PFSK-1 (cell line): ENCODE measurements at regions not wholly inside any gene's neighbourhood (a gene's known extent, or its start where the extent isn't known, plus 50 kb on each side); places are given as distances from the start of the nearest gene placed in this dataset.

ENCODE experiments used
- FOXP2 ChIP-seq: optimal IDR thresholded peaks from 2 replicates; pipeline ENCODE3; 2011; ENCODE audit warnings: borderline replicate concordance, control low read depth, inconsistent platforms; ENCODE audit not compliant: insufficient read depth; ENCODE audit errors: extremely low read length, extremely low read depth
- POLR2AphosphoS5 ChIP-seq: IDR thresholded peaks from 2 replicates; pipeline ENCODE4 v1.6.1; 2012; ENCODE audit warnings: low read depth, mild to moderate bottlenecking, control low read depth, low read length, moderate library complexity
- SIN3A ChIP-seq: IDR thresholded peaks from 2 replicates; pipeline ENCODE4 v1.6.1; 2012; ENCODE audit warnings: mild to moderate bottlenecking, low read length, moderate library complexity, borderline replicate concordance; ENCODE audit not compliant: insufficient read depth
- TAF1 ChIP-seq: IDR thresholded peaks from 2 replicates; pipeline ENCODE4 v1.6.1; 2012; ENCODE audit warnings: low read length, control low read depth, borderline replicate concordance; ENCODE audit not compliant: insufficient read depth
- TF ChIP-seq, protein P1 (sequence below), 2 experiments: IDR thresholded peaks; 2 replicates each; pipeline versions ENCODE4 v1.6.1 to v1.8.0; 2011 to 2012; ENCODE audit warnings: low read depth in 2 of 2, low read length in 2 of 2, control low read depth in 1 of 2, inconsistent platforms in 1 of 2, mild to moderate bottlenecking in 1 of 2, moderate library complexity in 1 of 2; ENCODE audit not compliant: insufficient read depth in 1 of 2

DNA sequence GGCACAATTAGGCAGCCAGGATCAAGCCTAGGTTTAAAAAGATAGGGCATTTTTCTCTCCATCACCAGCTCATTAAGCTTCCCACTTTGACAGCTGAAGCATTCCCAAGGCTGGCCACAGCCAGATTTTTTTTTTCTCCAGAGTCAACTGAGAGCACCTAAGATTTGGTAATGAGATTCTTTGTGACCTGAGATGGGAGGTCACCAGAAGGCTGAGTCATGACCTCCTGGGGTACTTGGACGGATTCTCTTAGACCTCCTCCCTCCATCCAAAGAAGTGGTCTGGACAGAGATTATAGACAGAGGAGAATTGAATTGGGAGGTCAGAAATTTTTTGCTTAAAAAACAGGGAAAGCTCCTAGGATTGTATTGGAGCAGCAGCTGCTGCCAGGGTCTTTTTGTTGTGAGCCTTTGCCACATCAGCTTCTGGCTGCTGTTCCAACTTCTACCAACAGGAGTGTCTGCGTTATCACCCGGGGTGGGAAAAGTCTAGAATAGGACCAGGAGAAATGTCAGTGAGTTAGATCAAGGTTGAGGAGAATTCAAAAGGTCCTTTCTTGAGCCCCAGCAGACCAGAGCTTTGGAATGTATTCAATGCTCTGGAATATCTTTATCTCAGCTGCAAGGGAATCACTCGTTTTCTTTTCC lies 221.2 kb upstream of the N4BP1 start:
- TF ChIP-seq, protein P1, sequence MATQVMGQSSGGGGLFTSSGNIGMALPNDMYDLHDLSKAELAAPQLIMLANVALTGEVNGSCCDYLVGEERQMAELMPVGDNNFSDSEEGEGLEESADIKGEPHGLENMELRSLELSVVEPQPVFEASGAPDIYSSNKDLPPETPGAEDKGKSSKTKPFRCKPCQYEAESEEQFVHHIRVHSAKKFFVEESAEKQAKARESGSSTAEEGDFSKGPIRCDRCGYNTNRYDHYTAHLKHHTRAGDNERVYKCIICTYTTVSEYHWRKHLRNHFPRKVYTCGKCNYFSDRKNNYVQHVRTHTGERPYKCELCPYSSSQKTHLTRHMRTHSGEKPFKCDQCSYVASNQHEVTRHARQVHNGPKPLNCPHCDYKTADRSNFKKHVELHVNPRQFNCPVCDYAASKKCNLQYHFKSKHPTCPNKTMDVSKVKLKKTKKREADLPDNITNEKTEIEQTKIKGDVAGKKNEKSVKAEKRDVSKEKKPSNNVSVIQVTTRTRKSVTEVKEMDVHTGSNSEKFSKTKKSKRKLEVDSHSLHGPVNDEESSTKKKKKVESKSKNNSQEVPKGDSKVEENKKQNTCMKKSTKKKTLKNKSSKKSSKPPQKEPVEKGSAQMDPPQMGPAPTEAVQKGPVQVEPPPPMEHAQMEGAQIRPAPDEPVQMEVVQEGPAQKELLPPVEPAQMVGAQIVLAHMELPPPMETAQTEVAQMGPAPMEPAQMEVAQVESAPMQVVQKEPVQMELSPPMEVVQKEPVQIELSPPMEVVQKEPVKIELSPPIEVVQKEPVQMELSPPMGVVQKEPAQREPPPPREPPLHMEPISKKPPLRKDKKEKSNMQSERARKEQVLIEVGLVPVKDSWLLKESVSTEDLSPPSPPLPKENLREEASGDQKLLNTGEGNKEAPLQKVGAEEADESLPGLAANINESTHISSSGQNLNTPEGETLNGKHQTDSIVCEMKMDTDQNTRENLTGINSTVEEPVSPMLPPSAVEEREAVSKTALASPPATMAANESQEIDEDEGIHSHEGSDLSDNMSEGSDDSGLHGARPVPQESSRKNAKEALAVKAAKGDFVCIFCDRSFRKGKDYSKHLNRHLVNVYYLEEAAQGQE (IDR thresholded peaks at IDR 0.05; ENCODE audit: insufficient read depth in 1 of 2, low read depth in 2 of 2, low read length in 2 of 2), result no peak
- no peak for TF ChIP-seq SIN3A
- TF ChIP-seq FOXP2, result no peak
- no peak for TF ChIP-seq TAF1
- TF ChIP-seq POLR2AphosphoS5, result no peak

DNA sequence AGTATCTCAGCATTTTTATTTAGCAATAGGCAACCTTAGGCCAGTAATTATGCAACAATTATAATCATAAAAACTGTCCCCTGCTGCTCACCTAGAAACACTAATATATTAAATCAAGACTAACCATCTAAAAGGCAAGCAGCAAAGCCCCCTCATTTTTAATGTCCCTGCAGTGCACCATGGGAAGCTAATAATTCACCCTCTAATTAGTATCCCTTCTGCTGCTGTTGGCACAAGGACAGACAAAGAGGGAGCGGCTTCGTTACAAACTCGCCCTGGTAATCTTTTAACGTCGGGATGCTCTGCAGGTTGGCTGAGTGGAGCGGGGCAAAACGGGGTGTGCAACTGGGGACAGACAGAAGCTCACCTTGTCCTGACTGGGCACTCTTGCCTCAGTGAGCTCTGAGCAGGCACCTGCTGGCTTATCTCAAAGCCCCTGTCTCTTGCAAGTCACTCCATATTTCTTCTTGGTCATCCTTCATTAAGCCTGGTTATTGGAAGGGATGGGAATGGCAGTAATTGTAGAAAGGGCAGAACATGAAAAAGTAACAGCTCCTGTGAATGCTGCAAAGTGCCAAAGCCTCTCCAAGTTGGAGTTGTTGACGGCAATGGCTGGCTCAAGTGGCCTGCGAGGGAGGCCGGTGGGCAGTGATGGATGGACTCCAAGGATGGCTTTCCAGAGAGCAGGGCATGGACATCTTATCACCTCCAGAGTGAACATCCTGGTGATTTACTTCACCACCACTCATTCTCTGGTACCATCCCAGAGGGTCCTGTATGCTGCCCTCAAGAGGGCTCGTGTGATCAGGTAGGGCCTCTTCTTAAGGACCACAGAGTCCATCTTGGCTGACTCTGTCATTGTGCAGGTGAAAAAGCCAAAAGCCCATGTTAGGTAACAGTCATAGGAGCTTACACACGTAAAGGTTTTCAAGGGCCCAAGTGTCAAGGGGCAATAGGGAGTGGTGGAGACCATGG lies 219.6 kb upstream of the N4BP1 start:
- TF ChIP-seq, protein P1 (IDR thresholded peaks at IDR 0.05; ENCODE audit: insufficient read depth in 1 of 2, low read depth in 2 of 2, low read length in 2 of 2), result no peak
- TF ChIP-seq TAF1, result no peak
- no peak for TF ChIP-seq POLR2AphosphoS5
- no peak for TF ChIP-seq SIN3A
- no peak for TF ChIP-seq FOXP2

DNA sequence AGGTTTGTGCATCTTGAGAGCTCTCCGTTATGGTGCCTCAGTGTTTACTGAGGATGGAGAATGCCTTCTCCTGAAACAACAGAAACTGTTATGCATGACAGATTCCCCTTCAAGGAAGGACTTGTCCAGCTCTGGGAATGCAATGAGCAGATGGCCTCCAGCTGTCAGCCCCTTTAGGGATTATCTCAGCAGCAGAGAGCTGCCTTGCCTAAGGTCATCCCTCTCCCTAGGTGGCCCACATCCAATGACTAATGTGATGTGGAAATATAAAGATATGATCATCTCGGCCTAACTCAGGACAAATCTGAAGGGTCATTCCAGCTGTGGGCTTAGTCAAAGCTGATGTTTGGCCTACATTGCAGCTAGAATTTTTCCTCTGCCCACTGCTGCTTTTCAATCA lies 214.3 kb upstream of the N4BP1 start:
- TF ChIP-seq, protein P1 (IDR thresholded peaks at IDR 0.05; ENCODE audit: insufficient read depth in 1 of 2, low read depth in 2 of 2, low read length in 2 of 2), result no peak
- no peak for TF ChIP-seq SIN3A
- TF ChIP-seq POLR2AphosphoS5, result no peak
- no peak for TF ChIP-seq FOXP2
- TF ChIP-seq TAF1, result no peak

DNA sequence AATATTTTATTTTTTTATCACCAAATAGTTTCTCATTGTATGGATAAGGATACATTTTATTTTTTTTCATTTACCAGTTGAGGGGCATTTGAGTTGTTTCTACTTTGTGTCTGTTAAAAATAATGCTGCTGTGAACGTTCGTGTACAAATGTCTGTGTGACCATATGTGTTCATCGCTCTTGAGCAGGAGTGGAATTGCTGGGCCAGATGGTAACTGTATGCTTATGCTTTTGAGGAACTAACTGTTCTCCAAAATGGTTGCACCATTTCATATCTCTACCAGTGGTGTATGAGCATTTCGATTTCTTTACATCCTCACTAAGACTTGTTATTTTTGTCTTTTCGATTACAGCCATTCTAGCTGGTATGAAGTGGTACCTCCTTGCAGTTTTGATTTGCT lies 212.5 kb upstream of the N4BP1 start:
- no peak for TF ChIP-seq POLR2AphosphoS5

DNA sequence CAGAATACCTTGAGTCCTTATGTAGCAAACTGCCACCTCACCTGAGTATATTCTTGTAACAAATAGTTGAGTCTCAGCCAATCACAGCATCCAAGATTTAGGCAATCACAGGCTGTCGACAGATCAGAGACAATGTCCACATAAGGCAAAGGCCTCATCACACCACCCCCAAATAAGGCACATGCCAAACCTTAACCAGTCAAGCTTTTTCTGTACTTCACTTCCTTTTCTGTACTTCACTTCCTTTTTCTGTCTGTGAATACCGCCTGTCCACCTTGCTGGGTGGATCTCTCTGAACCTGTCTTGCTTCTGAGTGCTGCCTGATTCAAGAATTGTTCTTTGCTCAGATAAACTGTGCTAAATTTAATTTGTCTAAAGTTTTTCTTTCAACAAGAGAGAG lies 210.4 kb upstream of the N4BP1 start:
- TF ChIP-seq TAF1 (no peak), SIN3A (no peak), POLR2AphosphoS5 (no peak), FOXP2 (no peak)
- TF ChIP-seq, protein P1 (IDR thresholded peaks at IDR 0.05; ENCODE audit: insufficient read depth in 1 of 2, low read depth in 2 of 2, low read length in 2 of 2), result no peak
